Skin of body (tissue), 1 donor: ENCODE measurements at regions not wholly inside any gene's neighbourhood (a gene's known extent, or its start where the extent isn't known, plus 50 kb on each side); places are given as distances from the start of the nearest gene placed in this dataset.
A peak's percentile ranks its signal among the peaks of the same experiment; 100 is the strongest.
"Not testable (repeated sequence)": the region's sequence is repeated elsewhere in the genome, so short reads cannot be mapped to it uniquely, and the experiment has no call there.

Source experiments
- DNase-seq: peaks from one replicate; lab custom pipeline; 2025; lab: John Stamatoyannopoulos, UW

GRCh38 chr1:8118736-8119135 lies 92.6 kb upstream of the ERRFI1 start:
- not testable (repeated sequence) for DNase-seq

GRCh38 chr1:8118031-8118451 lies 91.9 kb upstream of the ERRFI1 start:
- no peak for DNase-seq

GRCh38 chr1:8116894-8117264 lies 90.8 kb upstream of the ERRFI1 start:
- DNase-seq, result peak; percentile 37

GRCh38 chr1:8115769-8116167 lies 89.7 kb upstream of the ERRFI1 start:
- no peak for DNase-seq

GRCh38 chr1:8115031-8115768 lies 89.1 kb upstream of the ERRFI1 start:
- DNase-seq, result no peak

- DNase-seq, result peak; percentile 40
Observed at GRCh38 chr1:8113262-8114220, 87.4 kb upstream of the ERRFI1 start.

GRCh38 chr1:8112611-8113261 lies 86.6 kb upstream of the ERRFI1 start:
- peak; percentile 40 for DNase-seq

- no peak for DNase-seq
Observed at GRCh38 chr1:8111560-8111959, 85.5 kb upstream of the ERRFI1 start.

GRCh38 chr1:8109216-8109615 lies 83.1 kb upstream of the ERRFI1 start:
- no peak for DNase-seq

- no peak for DNase-seq
Observed at GRCh38 chr1:8107897-8108296, 81.8 kb upstream of the ERRFI1 start.

GRCh38 chr1:8104278-8105236 lies 78.4 kb upstream of the ERRFI1 start:
- DNase-seq, result no peak

GRCh38 chr1:8097908-8098307 lies 71.8 kb upstream of the ERRFI1 start:
- DNase-seq, result no peak

GRCh38 chr1:8097077-8097799 lies 71.1 kb upstream of the ERRFI1 start:
- no peak for DNase-seq

GRCh38 chr1:8096105-8097011 lies 70.2 kb upstream of the ERRFI1 start:
- DNase-seq, result no peak

GRCh38 chr1:8095584-8095983 lies 69.5 kb upstream of the ERRFI1 start:
- DNase-seq, result no peak

GRCh38 chr1:8094481-8095241 lies 68.6 kb upstream of the ERRFI1 start:
- no peak for DNase-seq

- DNase-seq, result no peak
Observed at GRCh38 chr1:8093221-8093980, 67.3 kb upstream of the ERRFI1 start.

GRCh38 chr1:8092657-8093056 lies 66.5 kb upstream of the ERRFI1 start:
- no peak for DNase-seq
